Heart left ventricle (tissue), 13 donors: ENCODE measurements at regions not wholly inside any gene's neighbourhood (a gene's known extent, or its start where the extent isn't known, plus 50 kb on each side); places are given as distances from the start of the nearest gene placed in this dataset.

ENCODE experiments used
- CTCF ChIP-seq, 12 donors: fragments of 200-600 bp; sonication (generic) in 4 of 12; IDR thresholded peaks; one replicate each; pipeline versions ENCODE4 v1.5.0 to v1.8.0; 2018 to 2022; ENCODE audit warnings: antibody characterized with exemption in 12 of 12, mild to moderate bottlenecking in 5 of 12
- POLR2A ChIP-seq, 2 donors: fragments of 450-650 bp; IDR thresholded peaks; one replicate each; pipeline ENCODE4 v1.6.1; 2017; ENCODE audit warnings: antibody characterized with exemption in 2 of 2, mild to moderate bottlenecking in 2 of 2, moderate library complexity in 2 of 2
- donor health status: ischemic (EF 13 %, LVEDD 7.1; RV severe dilation, severe dysfunction).
- donor health status: DM: no; HTN: yes; CAD: no.
- donor health status: DM: no; HTN: no; CAD: no.
- donor health status: ischemic (EF 25% LVEDD 6.9; RV normal size, moderate dysfunction).
- donor health status: ischemic (EF 25% LVEDD 5.7; RV mildly dilated, moderate dysfunction).
- donor health status: ischemic (EF 35%, LVEDD 5.7; RV mildly dilated, moderate dysfunction).
- donor health status: nonischemic (EF 11% LVEDD 7.7; RV severe dilation, severe dysfunction).
- donor health status: DM: yes; HTN: yes; CAD: no.
- donor health status: PGD.
- donor health status: ischemic (EF 29% LVEDD 5.4; RV normal size, mild dysfunction).
- donor health status: nonischemic (EF 23%, LVEDD 6.1; RV moderate dilation, normal function).

GRCh38 chr4:54414545-54414944 lies 185.5 kb downstream of the PDGFRA start:
- TF ChIP-seq POLR2A (IDR thresholded peaks at IDR 0.05) (no peak), CTCF (IDR thresholded peaks at IDR 0.05) (no peak)
